H9 (cell line): ENCODE measurements at regions not wholly inside any gene's neighbourhood (a gene's known extent, or its start where the extent isn't known, plus 50 kb on each side); places are given as distances from the start of the nearest gene placed in this dataset.

ENCODE experiments used
- DNase-seq: peaks from one replicate; pipeline ENCODE4 v3.0.0-alpha.2; 2017
- H2AFZ ChIP-seq: one replicate; pipeline ENCODE4 v1.6.1; 2013; ENCODE audit warnings: mild to moderate bottlenecking, low read length, control low read depth, moderate library complexity
- H2AK5ac ChIP-seq: 2 replicates; pipeline ENCODE4 v1.6.1; 2013; ENCODE audit warnings: low read length, control low read depth, mixed read lengths; ENCODE audit not compliant: insufficient read length
- H2BK120ac ChIP-seq: one replicate; pipeline ENCODE4 v1.6.1; 2013; ENCODE audit warnings: low read depth, mild to moderate bottlenecking, low read length, control low read depth, inconsistent platforms; ENCODE audit not compliant: poor library complexity, severe bottlenecking
- H2BK12ac ChIP-seq: 2 replicates; pipeline ENCODE4 v1.6.1; 2013; ENCODE audit warnings: low read length, control low read depth, mixed read lengths, low read depth; ENCODE audit not compliant: insufficient read length
- H2BK15ac ChIP-seq: 2 replicates; pipeline ENCODE4 v1.6.1; 2013; ENCODE audit warnings: low read depth, low read length, control low read depth
- H2BK20ac ChIP-seq: one replicate; pipeline ENCODE4 v1.6.1; 2013; ENCODE audit warnings: low read depth, mild to moderate bottlenecking, low read length, control low read depth, inconsistent platforms; ENCODE audit not compliant: poor library complexity, severe bottlenecking
- H2BK5ac ChIP-seq: 2 replicates; pipeline ENCODE4 v1.6.1; 2013; ENCODE audit warnings: low read length, control low read depth, mixed read lengths; ENCODE audit not compliant: insufficient read length
- H3K14ac ChIP-seq: 2 replicates; pipeline ENCODE4 v1.6.1; 2013; ENCODE audit warnings: low read length, control low read depth; ENCODE audit not compliant: insufficient read depth
- H3K18ac ChIP-seq: 2 replicates; pipeline ENCODE4 v1.6.1; 2013; ENCODE audit warnings: low read depth, mild to moderate bottlenecking, mixed read lengths, low read length, control low read depth; ENCODE audit not compliant: insufficient read length
- H3K23ac ChIP-seq: 2 replicates; pipeline ENCODE4 v1.6.1; 2013; ENCODE audit warnings: low read length, control low read depth, mixed read lengths, low read depth; ENCODE audit not compliant: insufficient read length
- H3K23me2 ChIP-seq: 2 replicates; pipeline ENCODE4 v1.6.1; 2013; ENCODE audit warnings: low read depth, mild to moderate bottlenecking, mixed read lengths, low read length, control low read depth; ENCODE audit not compliant: insufficient read length, poor library complexity, severe bottlenecking
- H3K27ac ChIP-seq: 2 replicates; pipeline ENCODE4 v1.5.1; 2013; ENCODE audit warnings: low read length, control low read depth, mixed read lengths, low read depth; ENCODE audit not compliant: insufficient read length
- H3K27me3 ChIP-seq: 2 replicates; pipeline ENCODE4 v1.6.1; 2013; ENCODE audit warnings: low read length, control low read depth, inconsistent platforms; ENCODE audit not compliant: insufficient read depth
- H3K4ac ChIP-seq: 2 replicates; pipeline ENCODE4 v1.6.1; 2013; ENCODE audit warnings: low read depth, mild to moderate bottlenecking, control low read depth, inconsistent platforms, low read length, moderate library complexity
- H3K4me1 ChIP-seq: 2 replicates; pipeline ENCODE4 v1.6.1; 2013; ENCODE audit warnings: low read length, control low read depth, inconsistent platforms; ENCODE audit not compliant: insufficient read depth
- H3K4me2 ChIP-seq: 2 replicates; pipeline ENCODE4 v1.6.1; 2013; ENCODE audit warnings: low read length, control low read depth, mixed read lengths; ENCODE audit not compliant: insufficient read length, insufficient read depth
- H3K56ac ChIP-seq: 2 replicates; pipeline ENCODE4 v1.6.1; 2013; ENCODE audit warnings: low read depth, mild to moderate bottlenecking, mixed read lengths, low read length, control low read depth; ENCODE audit not compliant: insufficient read length
- H3K79me1 ChIP-seq: 2 replicates; pipeline ENCODE4 v1.6.1; 2013; ENCODE audit warnings: low read depth, mild to moderate bottlenecking, moderate library complexity, low read length, control low read depth, inconsistent platforms; ENCODE audit not compliant: insufficient read depth, poor library complexity, severe bottlenecking
- H3K79me2 ChIP-seq: 2 replicates; pipeline ENCODE4 v1.6.1; 2013; ENCODE audit warnings: low read length, control low read depth, inconsistent platforms; ENCODE audit not compliant: insufficient read depth
- H3K9ac ChIP-seq: 2 replicates; pipeline ENCODE4 v1.6.1; 2013; ENCODE audit warnings: low read length, control low read depth, mixed read lengths; ENCODE audit not compliant: insufficient read length; ENCODE audit errors: extremely low read depth
- H3K9me3 ChIP-seq: one replicate; pipeline ENCODE4 v1.6.1; 2013; ENCODE audit warnings: low read depth, low read length, inconsistent platforms; ENCODE audit not compliant: control insufficient read depth
- H3T11ph ChIP-seq: one replicate; pipeline ENCODE4 v1.6.1; 2013; ENCODE audit warnings: mild to moderate bottlenecking, low read length, control low read depth, inconsistent platforms
- H4K20me1 ChIP-seq: one replicate; pipeline ENCODE4 v1.6.1; 2013; ENCODE audit not compliant: control insufficient read depth, insufficient read length, insufficient read depth
- H4K5ac ChIP-seq: 2 replicates; pipeline ENCODE4 v1.6.1; 2013; ENCODE audit warnings: low read depth, mild to moderate bottlenecking, mixed read lengths, low read length, control low read depth; ENCODE audit not compliant: insufficient read length
- H4K8ac ChIP-seq: replicated peaks from 2 replicates; pipeline ENCODE4 v1.6.1; 2013; ENCODE audit warnings: low read length, control low read depth, mixed read lengths, low read depth; ENCODE audit not compliant: insufficient read length
- H4K91ac ChIP-seq: 2 replicates; pipeline ENCODE4 v1.6.1; 2013; ENCODE audit warnings: low read depth, mild to moderate bottlenecking, moderate library complexity, mixed read lengths, low read length, control low read depth; ENCODE audit not compliant: insufficient read length
- H3K27ac Mint-ChIP-seq, 3 experiments: 2 replicates in 2 of 3; 3 replicates in 1 of 3; pipeline ENCODE4 v1.8.0; 2020 to 2021; ENCODE audit warnings: mixed read lengths in 3 of 3, mild to moderate bottlenecking in 1 of 3, moderate library complexity in 1 of 3
- H3K27me3 Mint-ChIP-seq: 2 replicates; pipeline ENCODE4 v1.8.0; 2021; ENCODE audit warnings: low read depth, mild to moderate bottlenecking, moderate library complexity, mixed read lengths
- H3K36me3 Mint-ChIP-seq, 3 experiments: 2 replicates in 2 of 3; 3 replicates in 1 of 3; pipeline ENCODE4 v1.8.0; 2020 to 2021; ENCODE audit warnings: low read depth in 3 of 3, mixed read lengths in 3 of 3; ENCODE audit not compliant: insufficient read depth in 1 of 3
- H3K4me1 Mint-ChIP-seq, 2 experiments: 2 replicates each; pipeline ENCODE4 v1.8.0; 2020; ENCODE audit warnings: mixed read lengths in 2 of 2
- H3K4me3 Mint-ChIP-seq, 2 experiments: 2 replicates in 1 of 2; 3 replicates in 1 of 2; pipeline ENCODE4 v1.8.0; 2020 to 2021; ENCODE audit warnings: mild to moderate bottlenecking in 2 of 2, mixed read lengths in 2 of 2, moderate library complexity in 1 of 2
- H3K9me3 Mint-ChIP-seq, 2 experiments: 2 replicates in 1 of 2; 3 replicates in 1 of 2; pipeline ENCODE4 v1.8.0; 2020; ENCODE audit warnings: mild to moderate bottlenecking in 2 of 2, mixed read lengths in 2 of 2, moderate library complexity in 1 of 2
- WGBS: extraction: QIAGEN DNeasy Blood & Tissue Kit; methylation state at CpG from one replicate; pipeline ENCODE4 v1.1.7; 2013; ENCODE audit warnings: missing lambda C conversion rate, low lambda C conversion rate, mixed read lengths; ENCODE audit not compliant: insufficient read length; ENCODE audit errors: extremely low coverage; 5-methylcytosine and 5-hydroxymethylcytosine counted together
- TF ChIP-seq, protein P1 (sequence below): fragments of 200-600 bp; sonication (generic); conservative IDR thresholded peaks from 3 replicates; pipeline ENCODE4 v1.8.0; 2021; ENCODE audit warnings: antibody characterized with exemption, mild to moderate bottlenecking

DNA sequence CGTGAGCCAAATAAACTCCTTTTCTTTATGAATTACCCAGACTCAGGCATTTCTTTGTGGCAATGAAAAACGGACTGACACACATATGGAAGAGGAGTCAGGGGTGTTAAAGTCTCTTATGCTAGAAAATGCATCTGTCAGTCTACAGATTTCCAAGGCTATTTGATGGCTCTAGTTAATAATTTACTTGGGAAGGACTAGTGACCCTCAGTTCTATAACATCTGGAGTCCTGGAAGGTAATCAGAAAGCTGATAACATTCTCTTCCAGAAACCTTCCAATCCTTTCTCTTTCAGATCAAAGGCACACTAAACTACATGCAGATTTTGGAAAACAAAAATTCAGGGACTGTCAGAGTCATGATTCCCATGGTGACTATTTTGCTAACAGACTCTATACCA lies 142.0 kb upstream of the TEX13D start:
- no peak overlapping the region for H2BK5ac ChIP-seq
- no peak overlapping the region for H4K91ac ChIP-seq
- H3K4me1 Mint-ChIP-seq: no peaks in the 10 kb centered on the region
- no peak overlapping the region for H2AFZ ChIP-seq
- no peak overlapping the region for H2BK20ac ChIP-seq
- no peak overlapping the region for H4K8ac ChIP-seq
- H3K9ac ChIP-seq: no peak overlapping the region
- H2BK12ac ChIP-seq: no peak overlapping the region
- H3T11ph ChIP-seq: no peak overlapping the region
- H3K4ac ChIP-seq: no peak overlapping the region
- no peak overlapping the region for H3K23ac ChIP-seq
- H3K27me3 Mint-ChIP-seq: no peaks in the 10 kb centered on the region
- no peak overlapping the region for H3K27ac Mint-ChIP-seq
- H3K23me2 ChIP-seq: no peaks in the 10 kb centered on the region
- H4K20me1 ChIP-seq: no peaks in the 10 kb centered on the region
- no peak overlapping the region for H2BK120ac ChIP-seq
- H3K27me3 ChIP-seq: no peaks in the 10 kb centered on the region
- no peak for DNase-seq
- H2BK15ac ChIP-seq: no peak overlapping the region
- no peak overlapping the region for H3K27ac ChIP-seq
- H3K9me3 Mint-ChIP-seq: peaks cover 10 to 56% of the 10 kb centered on the region in 2 experiments; a peak in 4 of 5 replicates
- H3K18ac ChIP-seq: no peak overlapping the region
- H3K4me3 Mint-ChIP-seq: no peak overlapping the region
- H3K9me3 ChIP-seq: peaks cover 25% of the 10 kb centered on the region
- no peaks in the 10 kb centered on the region for H3K4me1 ChIP-seq
- H3K79me1 ChIP-seq: no peaks in the 10 kb centered on the region
- H3K56ac ChIP-seq: no peak overlapping the region
- H3K14ac ChIP-seq: no peak overlapping the region
- H4K5ac ChIP-seq: no peak overlapping the region
- no peaks in the 10 kb centered on the region for H3K79me2 ChIP-seq
- no peak overlapping the region for H2AK5ac ChIP-seq
- TF ChIP-seq, protein P1, sequence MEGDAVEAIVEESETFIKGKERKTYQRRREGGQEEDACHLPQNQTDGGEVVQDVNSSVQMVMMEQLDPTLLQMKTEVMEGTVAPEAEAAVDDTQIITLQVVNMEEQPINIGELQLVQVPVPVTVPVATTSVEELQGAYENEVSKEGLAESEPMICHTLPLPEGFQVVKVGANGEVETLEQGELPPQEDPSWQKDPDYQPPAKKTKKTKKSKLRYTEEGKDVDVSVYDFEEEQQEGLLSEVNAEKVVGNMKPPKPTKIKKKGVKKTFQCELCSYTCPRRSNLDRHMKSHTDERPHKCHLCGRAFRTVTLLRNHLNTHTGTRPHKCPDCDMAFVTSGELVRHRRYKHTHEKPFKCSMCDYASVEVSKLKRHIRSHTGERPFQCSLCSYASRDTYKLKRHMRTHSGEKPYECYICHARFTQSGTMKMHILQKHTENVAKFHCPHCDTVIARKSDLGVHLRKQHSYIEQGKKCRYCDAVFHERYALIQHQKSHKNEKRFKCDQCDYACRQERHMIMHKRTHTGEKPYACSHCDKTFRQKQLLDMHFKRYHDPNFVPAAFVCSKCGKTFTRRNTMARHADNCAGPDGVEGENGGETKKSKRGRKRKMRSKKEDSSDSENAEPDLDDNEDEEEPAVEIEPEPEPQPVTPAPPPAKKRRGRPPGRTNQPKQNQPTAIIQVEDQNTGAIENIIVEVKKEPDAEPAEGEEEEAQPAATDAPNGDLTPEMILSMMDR: no peak
- no peaks in the 10 kb centered on the region; a peak in 3 of 7 replicates for H3K36me3 Mint-ChIP-seq
- H3K4me2 ChIP-seq: no peak overlapping the region
- no CpG with 5 or more reads among the region's 2 CpGs for WGBS
